NCI-H460 (cell line): ENCODE measurements at regions not wholly inside any gene's neighbourhood (a gene's known extent, or its start where the extent isn't known, plus 50 kb on each side); places are given as distances from the start of the nearest gene placed in this dataset.

Experiments used
- DNase-seq: peaks from one replicate; pipeline ENCODE4 v3.0.0-alpha.2; 2016; ENCODE audit warnings: low read depth; ENCODE audit errors: extremely low read depth

GRCh38 chr12:124418791-124419190, 123.9 kb downstream of the RFLNA start:
- no peak for DNase-seq

GRCh38 chr12:124418156-124418555, 123.3 kb downstream of the RFLNA start:
- DNase-seq, result no peak

- DNase-seq, result no peak
Measured at GRCh38 chr12:124416516-124417395, 121.9 kb downstream of the RFLNA start.

- no peak for DNase-seq
Measured at GRCh38 chr12:124415064-124415463, 120.2 kb downstream of the RFLNA start.

- no peak for DNase-seq
Measured at GRCh38 chr12:124413915-124414314, 119.0 kb downstream of the RFLNA start.

- no peak for DNase-seq
Measured at GRCh38 chr12:124413401-124413800, 118.5 kb downstream of the RFLNA start.

- DNase-seq, result no peak
Measured at GRCh38 chr12:124412646-124413015, 117.7 kb downstream of the RFLNA start.

- DNase-seq, result no peak
Measured at GRCh38 chr12:124411953-124412645, 117.2 kb downstream of the RFLNA start.

GRCh38 chr12:124411281-124411878, 116.5 kb downstream of the RFLNA start:
- DNase-seq, result no peak

GRCh38 chr12:124410354-124411175, 115.7 kb downstream of the RFLNA start:
- DNase-seq, result no peak

- no peak for DNase-seq
Measured at GRCh38 chr12:124408822-124409517, 114.1 kb downstream of the RFLNA start.

- DNase-seq, result no peak
Measured at GRCh38 chr12:124407074-124407473, 112.2 kb downstream of the RFLNA start.

- no peak for DNase-seq
Measured at GRCh38 chr12:124406043-124406442, 111.2 kb downstream of the RFLNA start.

GRCh38 chr12:124405592-124405991, 110.7 kb downstream of the RFLNA start:
- DNase-seq, result no peak

- no peak for DNase-seq
Measured at GRCh38 chr12:124405151-124405550, 110.3 kb downstream of the RFLNA start.

- DNase-seq, result no peak
Measured at GRCh38 chr12:124404162-124404784, 109.4 kb downstream of the RFLNA start.

- no peak for DNase-seq
Measured at GRCh38 chr12:124403273-124403672, 108.4 kb downstream of the RFLNA start.

GRCh38 chr12:124402248-124403066, 107.6 kb downstream of the RFLNA start:
- no peak for DNase-seq

GRCh38 chr12:124401704-124402221, 106.9 kb downstream of the RFLNA start:
- DNase-seq, result no peak
